IMR-90 (cell line): ENCODE measurements at regions not wholly inside any gene's neighbourhood (a gene's known extent, or its start where the extent isn't known, plus 50 kb on each side); places are given as distances from the start of the nearest gene placed in this dataset.

Source experiments
- ATAC-seq: fragments of 200-7000 bp; cut with Tn5 transposase; 2 replicates; pipeline ENCODE4 v1.9.1; 2020; ENCODE audit warnings: low read depth, mild to moderate bottlenecking, moderate library complexity
- BruUV-seq: library from RNA; stranded (reverse); fragments of 400-500 nt; replicated peaks from 2 replicates; lab custom pipeline; 2021; lab: Mats Ljungman, UMichigan
- CTCF ChIA-PET: fragments of 300-600 bp; formaldehyde crosslinking; extraction: SDS; loops from one replicate; lab custom pipeline; 2021; ENCODE audit warnings: antibody characterized with exemption; lab: Yijun Ruan, JAX
- POLR2A ChIA-PET: fragments of 300-600 bp; sonication (Branson Sonifier 250); formaldehyde crosslinking; loops from one replicate; lab custom pipeline; 2022; ENCODE audit warnings: antibody characterized with exemption; ENCODE audit not compliant: unreplicated experiment; lab: Charles Lee
- DNase-seq: peaks from one replicate; pipeline ENCODE4 v3.0.0; 2013
- H2AFZ ChIP-seq: replicated peaks from 2 replicates; pipeline ENCODE3; 2013; ENCODE audit warnings: low read length, mild to moderate bottlenecking; ENCODE audit not compliant: poor library complexity
- H2AK5ac ChIP-seq: 2 replicates; pipeline ENCODE4 v1.6.1; 2013; ENCODE audit warnings: low read depth, low read length, inconsistent platforms
- H2AK9ac ChIP-seq: replicated peaks from 2 replicates; pipeline ENCODE3; 2013; ENCODE audit warnings: mild to moderate bottlenecking, low read depth, low read length, moderate library complexity; ENCODE audit not compliant: poor library complexity
- H2BK120ac ChIP-seq: 2 replicates; pipeline ENCODE4 v1.6.1; 2013; ENCODE audit warnings: low read depth, low read length, inconsistent platforms
- H2BK15ac ChIP-seq: 3 replicates; pipeline ENCODE4 v1.6.1; 2013; ENCODE audit warnings: low read depth, low read length, inconsistent platforms
- H2BK20ac ChIP-seq: 2 replicates; pipeline ENCODE4 v1.6.1; 2013; ENCODE audit warnings: low read depth, mild to moderate bottlenecking, inconsistent platforms, low read length, moderate library complexity
- H2BK5ac ChIP-seq: 2 replicates; pipeline ENCODE4 v1.6.1; 2013; ENCODE audit warnings: mild to moderate bottlenecking, low read depth, low read length, inconsistent platforms; ENCODE audit not compliant: poor library complexity, severe bottlenecking
- H3K14ac ChIP-seq: replicated peaks from 2 replicates; pipeline ENCODE4 v1.6.1; 2013; ENCODE audit warnings: low read depth, low read length, inconsistent platforms
- H3K18ac ChIP-seq: 2 replicates; pipeline ENCODE4 v1.6.1; 2013; ENCODE audit warnings: low read depth, low read length, control low read depth
- H3K23ac ChIP-seq: 2 replicates; pipeline ENCODE4 v1.6.1; 2013; ENCODE audit warnings: low read depth, low read length, inconsistent platforms
- H3K27ac ChIP-seq: 2 replicates; pipeline ENCODE4 v1.5.1; 2013; ENCODE audit warnings: mild to moderate bottlenecking, control low read depth, low read length; ENCODE audit not compliant: insufficient read depth
- H3K27me3 ChIP-seq: 2 replicates; pipeline ENCODE4 v1.6.1; 2013; ENCODE audit warnings: low read length; ENCODE audit not compliant: control insufficient read depth, insufficient read depth
- H3K36me3 ChIP-seq: 2 replicates; pipeline ENCODE4 v1.6.1; 2013; ENCODE audit warnings: low read length, mixed read lengths; ENCODE audit not compliant: control insufficient read depth, insufficient read depth
- H3K4ac ChIP-seq: 2 replicates; pipeline ENCODE4 v1.6.1; 2013; ENCODE audit warnings: low read depth, low read length, inconsistent platforms
- H3K4me1 ChIP-seq: 2 replicates; pipeline ENCODE4 v1.6.1; 2013; ENCODE audit warnings: low read length, mixed read lengths; ENCODE audit not compliant: control insufficient read depth, insufficient read depth
- H3K4me2 ChIP-seq: 2 replicates; pipeline ENCODE4 v1.6.1; 2013; ENCODE audit warnings: low read depth, mild to moderate bottlenecking, control low read depth, low read length, moderate library complexity
- H3K4me3 ChIP-seq: 2 replicates; pipeline ENCODE4 v1.5.1; 2013; ENCODE audit warnings: low read depth, mild to moderate bottlenecking, control low read depth, low read length, moderate library complexity; ENCODE audit not compliant: insufficient read depth
- H3K56ac ChIP-seq: 2 replicates; pipeline ENCODE4 v1.6.1; 2013; ENCODE audit warnings: low read length, inconsistent platforms; ENCODE audit not compliant: insufficient read depth; ENCODE audit errors: extremely low read depth
- H3K79me1 ChIP-seq, 2 experiments: 2 replicates each; pipeline ENCODE4 v1.6.1; 2013; ENCODE audit warnings: low read length in 2 of 2, inconsistent platforms in 1 of 2, low read depth in 1 of 2
- H3K9ac ChIP-seq: 2 replicates; pipeline ENCODE4 v1.6.1; 2013; ENCODE audit warnings: low read depth, low read length, control low read depth
- H3K9me1 ChIP-seq: 2 replicates; pipeline ENCODE4 v1.6.1; 2013; ENCODE audit warnings: low read length, inconsistent platforms; ENCODE audit not compliant: insufficient read depth
- H3K9me3 ChIP-seq: 2 replicates; pipeline ENCODE4 v1.6.1; 2013; ENCODE audit warnings: low read length; ENCODE audit not compliant: control insufficient read depth, insufficient read depth
- H4K20me1 ChIP-seq: 2 replicates; pipeline ENCODE4 v1.6.1; 2013; ENCODE audit warnings: low read length, inconsistent platforms; ENCODE audit not compliant: insufficient read depth
- H4K5ac ChIP-seq: 2 replicates; pipeline ENCODE4 v1.6.1; 2013; ENCODE audit warnings: mild to moderate bottlenecking, low read depth, low read length, control low read depth
- H4K8ac ChIP-seq, 2 experiments: 2 replicates each; pipeline ENCODE4 v1.6.1; 2013; ENCODE audit warnings: low read depth in 2 of 2, low read length in 2 of 2, control low read depth in 1 of 2, inconsistent platforms in 1 of 2
- H4K91ac ChIP-seq: 2 replicates; pipeline ENCODE4 v1.6.1; 2013; ENCODE audit warnings: low read depth, low read length, inconsistent platforms; ENCODE audit not compliant: insufficient read depth
- BHLHE40 ChIP-seq: fragments of 150-350 bp; IDR thresholded peaks from 2 replicates; pipeline ENCODE4 v1.6.1; 2016; ENCODE audit warnings: mild to moderate bottlenecking, low read depth, low read length
- CEBPB ChIP-seq: IDR thresholded peaks from 2 replicates; pipeline ENCODE4 v1.6.1; 2012; ENCODE audit warnings: low read depth, low read length, improper control_type of control experiment
- CHD1 ChIP-seq: IDR thresholded peaks from 2 replicates; pipeline ENCODE4 v1.6.1; 2012; ENCODE audit warnings: low read depth, low read length, improper control_type of control experiment
- CTCF ChIP-seq: conservative IDR thresholded peaks from 2 replicates; pipeline ENCODE4 v1.5.1; 2012; ENCODE audit warnings: mild to moderate bottlenecking, low read depth, low read length, improper control_type of control experiment
- FOS ChIP-seq: fragments of 150-350 bp; IDR thresholded peaks from 2 replicates; pipeline ENCODE4 v1.6.1; 2016; ENCODE audit warnings: low read depth, low read length
- MAFK ChIP-seq: IDR thresholded peaks from 2 replicates; pipeline ENCODE4 v1.6.1; 2012; ENCODE audit warnings: low read depth, low read length, improper control_type of control experiment
- MAZ ChIP-seq: IDR thresholded peaks from 2 replicates; pipeline ENCODE4 v1.6.1; 2012; ENCODE audit warnings: low read depth, mild to moderate bottlenecking, low read length, improper control_type of control experiment, moderate library complexity, borderline replicate concordance
- MXI1 ChIP-seq: IDR thresholded peaks from 2 replicates; pipeline ENCODE4 v1.6.1; 2012; ENCODE audit warnings: low read depth, mild to moderate bottlenecking, low read length, moderate library complexity, borderline replicate concordance
- NFE2L2 ChIP-seq: fragments of 150-350 bp; IDR thresholded peaks from 2 replicates; pipeline ENCODE4 v1.6.1; 2016; ENCODE audit warnings: low read depth, mild to moderate bottlenecking, low read length
- POLR2A ChIP-seq: IDR thresholded peaks from 2 replicates; pipeline ENCODE4 v1.6.1; 2012; ENCODE audit warnings: mild to moderate bottlenecking, low read depth, low read length
- RAD21 ChIP-seq: IDR thresholded peaks from 2 replicates; pipeline ENCODE4 v1.6.1; 2012; ENCODE audit warnings: low read length, improper control_type of control experiment
- RCOR1 ChIP-seq: IDR thresholded peaks from 2 replicates; pipeline ENCODE4 v1.6.1; 2012; ENCODE audit warnings: mild to moderate bottlenecking, low read length, improper control_type of control experiment; ENCODE audit not compliant: insufficient replicate concordance
- RFX5 ChIP-seq: IDR thresholded peaks from 2 replicates; pipeline ENCODE4 v1.8.0; 2012; ENCODE audit warnings: low read depth, mild to moderate bottlenecking, low read length, moderate library complexity
- SMC3 ChIP-seq: fragments of 150-350 bp; IDR thresholded peaks from 2 replicates; pipeline ENCODE4 v1.6.1; 2016; ENCODE audit warnings: low read depth, mild to moderate bottlenecking, antibody characterized with exemption, low read length, moderate library complexity
- USF2 ChIP-seq: fragments of 150-350 bp; IDR thresholded peaks from 2 replicates; pipeline ENCODE4 v1.6.1; 2017; ENCODE audit warnings: mild to moderate bottlenecking, antibody characterized with exemption, low read length, low read depth
- WGBS, 2 experiments: methylation state at CpG; one replicate each; pipeline versions ENCODE4 v1.1.5 to v1.1.7; 2013; ENCODE audit warnings: missing lambda C conversion rate in 2 of 2; ENCODE audit not compliant: insufficient read length in 1 of 2; ENCODE audit errors: extremely low coverage in 2 of 2; 5-methylcytosine and 5-hydroxymethylcytosine counted together
- dilution Hi-C: fragments of 300-500 bp; cut with HindIII; formaldehyde crosslinking; loops from one replicate; pipeline ENCODE4 v1.14.3; 2018; ENCODE audit warnings: low sequenced_read_pairs; ENCODE audit not compliant: unreplicated experiment
- in situ Hi-C: fragments of 300-500 bp; cut with MboI; formaldehyde crosslinking; loops from 3 replicates; pipeline ENCODE4 v1.14.3; 2019; ENCODE audit warnings: low sequenced_read_pairs, inconsistent platforms, mixed read lengths
- intact Hi-C: fragments of 100-400 bp; cut with micrococcal nuclease; formaldehyde crosslinking; loops from 2 replicates; pipeline ENCODE4 v1.10.0; 2022
- TF ChIP-seq, protein P1 (sequence below): fragments of 150-350 bp; IDR thresholded peaks from 2 replicates; pipeline ENCODE4 v1.6.1; 2016; ENCODE audit warnings: low read depth, mild to moderate bottlenecking, low read length, moderate library complexity, borderline replicate concordance

GRCh38 chr12:89047856-89048418 is 304.4 kb downstream of the DUSP6 start:
- no peaks in the 10 kb centered on the region for H3K79me1 ChIP-seq
- ChIA-PET POLR2A (no interaction called here), CTCF (no interaction called here)
- no peaks in the 10 kb centered on the region for H4K20me1 ChIP-seq
- in situ Hi-C loops = no loop called here
- dilution Hi-C loops = loop anchor here (25.0 kb wide), 1 partner anchor 414 kb away; no protein-coding TSS in a partner anchor
- intact Hi-C loops = no loop called here
- no peak overlapping the region for H4K8ac ChIP-seq
- H3K14ac ChIP-seq = no peak overlapping the region
- no CpG with 5 or more reads among the region's 2 CpGs for WGBS, 2 experiments
- BruUV-seq = no TSS peak
- ATAC-seq (no peak), DNase-seq (no peak)
- no peak overlapping the region for H3K56ac ChIP-seq
- no peak overlapping the region for H4K5ac ChIP-seq
- H3K4me3 ChIP-seq = no peak overlapping the region
- H2BK15ac ChIP-seq = no peak overlapping the region
- H3K4me1 ChIP-seq = no peaks in the 10 kb centered on the region
- H2AK9ac ChIP-seq = no peak overlapping the region
- no peak overlapping the region for H2BK20ac ChIP-seq
- H3K27ac ChIP-seq = no peak overlapping the region
- H3K9me3 ChIP-seq = 0 out of 2 replicates have a peak, but pooled peaks cover under 1% of the 10 kb centered on the region
- no peak overlapping the region for H4K91ac ChIP-seq
- H3K9ac ChIP-seq = no peak overlapping the region
- no peak overlapping the region for H3K4ac ChIP-seq
- H3K9me1 ChIP-seq = no peaks in the 10 kb centered on the region
- H3K27me3 ChIP-seq = no peaks in the 10 kb centered on the region
- no peak overlapping the region for H2BK120ac ChIP-seq
- H3K18ac ChIP-seq = no peak overlapping the region
- H3K36me3 ChIP-seq = no peaks in the 10 kb centered on the region
- H3K23ac ChIP-seq = no peak overlapping the region
- no peak overlapping the region for H2BK5ac ChIP-seq
- no peak overlapping the region for H3K4me2 ChIP-seq
- no peak overlapping the region for H2AFZ ChIP-seq
- no peak for TF ChIP-seq RAD21
- TF ChIP-seq, protein P1, sequence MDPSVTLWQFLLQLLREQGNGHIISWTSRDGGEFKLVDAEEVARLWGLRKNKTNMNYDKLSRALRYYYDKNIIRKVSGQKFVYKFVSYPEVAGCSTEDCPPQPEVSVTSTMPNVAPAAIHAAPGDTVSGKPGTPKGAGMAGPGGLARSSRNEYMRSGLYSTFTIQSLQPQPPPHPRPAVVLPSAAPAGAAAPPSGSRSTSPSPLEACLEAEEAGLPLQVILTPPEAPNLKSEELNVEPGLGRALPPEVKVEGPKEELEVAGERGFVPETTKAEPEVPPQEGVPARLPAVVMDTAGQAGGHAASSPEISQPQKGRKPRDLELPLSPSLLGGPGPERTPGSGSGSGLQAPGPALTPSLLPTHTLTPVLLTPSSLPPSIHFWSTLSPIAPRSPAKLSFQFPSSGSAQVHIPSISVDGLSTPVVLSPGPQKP = no peak
- TF ChIP-seq RFX5 = no peak
- no peak for TF ChIP-seq CTCF
- no peak for TF ChIP-seq BHLHE40
- no peak for TF ChIP-seq NFE2L2
- TF ChIP-seq MAZ = no peak
- TF ChIP-seq MXI1 = no peak
- TF ChIP-seq CEBPB = no peak
- TF ChIP-seq POLR2A = no peak
- TF ChIP-seq FOS = no peak
- no peak for TF ChIP-seq MAFK
- no peak for TF ChIP-seq CHD1
- TF ChIP-seq RCOR1 = no peak
- no peak for TF ChIP-seq USF2
- TF ChIP-seq SMC3 = no peak
- no peak overlapping the region for H2AK5ac ChIP-seq
